ENCODE measurements at regions not wholly inside any gene's neighbourhood (a gene's known extent, or its start where the extent isn't known, plus 50 kb on each side); places are given as distances from the start of the nearest gene placed in this dataset.

DNA sequence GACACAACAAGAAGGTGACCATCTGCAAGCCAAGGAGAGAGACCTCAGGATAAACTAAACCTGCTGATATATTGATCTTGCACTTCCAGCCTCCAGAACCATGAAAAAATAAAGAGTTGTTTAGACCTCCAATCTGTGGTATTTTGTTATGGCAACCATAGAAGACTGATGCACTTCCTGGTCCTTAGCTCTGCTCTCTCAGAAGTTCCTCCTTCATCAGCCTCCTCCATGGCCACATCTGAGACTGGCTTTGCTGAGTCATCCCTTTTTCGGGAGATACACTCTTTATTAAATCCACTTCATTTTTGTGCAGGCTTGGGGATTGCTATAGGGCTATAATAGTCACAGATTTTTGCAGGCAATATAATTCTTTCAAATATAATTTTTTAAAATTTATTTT, 89.6 kb upstream of the ATF7IP start:
- no peaks in the 10 kb centered on the region for H3K4me1 Mint-ChIP-seq (ENCODE audit: low read depth, unreplicated experiment)
- BruUV-seq (replicated peaks), result no TSS peak
- CTCF ChIA-PET, result no interaction called here
- H3K27me3 Mint-ChIP-seq (ENCODE audit: unreplicated experiment), result no peaks in the 10 kb centered on the region
- H3K27ac Mint-ChIP-seq (ENCODE audit: unreplicated experiment), result no peak overlapping the region
- no peak for DNase-seq
- H3K4me3 Mint-ChIP-seq (ENCODE audit: low read depth, unreplicated experiment), result no peak overlapping the region
- peaks cover 2% of the 10 kb centered on the region for H3K9me3 Mint-ChIP-seq (ENCODE audit: low read depth, unreplicated experiment)
- intact Hi-C loops (cut with micrococcal nuclease; ENCODE audit: unreplicated experiment), result no loop called here
- TF ChIP-seq, protein P1, sequence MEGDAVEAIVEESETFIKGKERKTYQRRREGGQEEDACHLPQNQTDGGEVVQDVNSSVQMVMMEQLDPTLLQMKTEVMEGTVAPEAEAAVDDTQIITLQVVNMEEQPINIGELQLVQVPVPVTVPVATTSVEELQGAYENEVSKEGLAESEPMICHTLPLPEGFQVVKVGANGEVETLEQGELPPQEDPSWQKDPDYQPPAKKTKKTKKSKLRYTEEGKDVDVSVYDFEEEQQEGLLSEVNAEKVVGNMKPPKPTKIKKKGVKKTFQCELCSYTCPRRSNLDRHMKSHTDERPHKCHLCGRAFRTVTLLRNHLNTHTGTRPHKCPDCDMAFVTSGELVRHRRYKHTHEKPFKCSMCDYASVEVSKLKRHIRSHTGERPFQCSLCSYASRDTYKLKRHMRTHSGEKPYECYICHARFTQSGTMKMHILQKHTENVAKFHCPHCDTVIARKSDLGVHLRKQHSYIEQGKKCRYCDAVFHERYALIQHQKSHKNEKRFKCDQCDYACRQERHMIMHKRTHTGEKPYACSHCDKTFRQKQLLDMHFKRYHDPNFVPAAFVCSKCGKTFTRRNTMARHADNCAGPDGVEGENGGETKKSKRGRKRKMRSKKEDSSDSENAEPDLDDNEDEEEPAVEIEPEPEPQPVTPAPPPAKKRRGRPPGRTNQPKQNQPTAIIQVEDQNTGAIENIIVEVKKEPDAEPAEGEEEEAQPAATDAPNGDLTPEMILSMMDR (IDR thresholded peaks at IDR 0.05; ENCODE audit: unreplicated experiment), result no peak
- no peaks in the 10 kb centered on the region for H3K36me3 Mint-ChIP-seq (ENCODE audit: insufficient read depth, unreplicated experiment)

- H3K27ac Mint-ChIP-seq (ENCODE audit: unreplicated experiment), result no peak overlapping the region
- CTCF ChIA-PET, result no interaction called here
- no peaks in the 10 kb centered on the region for H3K27me3 Mint-ChIP-seq (ENCODE audit: unreplicated experiment)
- no peak for DNase-seq
- TF ChIP-seq, protein P1 (IDR thresholded peaks at IDR 0.05; ENCODE audit: unreplicated experiment), result no peak
- no peaks in the 10 kb centered on the region for H3K4me1 Mint-ChIP-seq (ENCODE audit: low read depth, unreplicated experiment)
- no TSS peak for BruUV-seq (replicated peaks)
- H3K4me3 Mint-ChIP-seq (ENCODE audit: low read depth, unreplicated experiment), result no peak overlapping the region
- H3K36me3 Mint-ChIP-seq (ENCODE audit: insufficient read depth, unreplicated experiment), result no peaks in the 10 kb centered on the region
- intact Hi-C loops (cut with micrococcal nuclease; ENCODE audit: unreplicated experiment), result no loop called here
- peaks cover 2% of the 10 kb centered on the region for H3K9me3 Mint-ChIP-seq (ENCODE audit: low read depth, unreplicated experiment)
Observed at GRCh38 chr12:14278294-14278953, 87.1 kb upstream of the ATF7IP start.

DNA sequence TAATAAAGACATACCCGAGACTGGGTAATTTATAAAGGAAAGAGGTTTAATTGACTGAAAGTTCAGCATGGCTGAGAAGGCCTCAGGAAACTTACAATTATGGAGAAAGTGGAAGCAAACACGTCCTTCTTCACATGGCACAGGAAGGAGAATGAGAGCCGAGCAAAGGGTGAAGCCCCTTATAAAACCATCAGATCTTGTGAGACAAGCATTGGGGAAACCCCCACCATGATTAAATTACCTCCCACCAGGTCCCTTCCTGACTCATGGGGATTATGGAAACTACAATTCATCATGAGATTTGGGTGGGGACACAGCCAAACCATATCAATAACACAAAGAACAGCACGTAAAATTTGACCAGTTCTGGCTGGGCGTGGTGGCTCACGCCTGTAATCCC, 85.6 kb upstream of the ATF7IP start:
- Mint-ChIP-seq H3K4me3 (ENCODE audit: low read depth, unreplicated experiment) (no peak overlapping the region), H3K27ac (ENCODE audit: unreplicated experiment) (no peak overlapping the region), H3K36me3 (ENCODE audit: insufficient read depth, unreplicated experiment) (no peaks in the 10 kb centered on the region), H3K27me3 (ENCODE audit: unreplicated experiment) (no peaks in the 10 kb centered on the region), H3K4me1 (ENCODE audit: low read depth, unreplicated experiment) (no peaks in the 10 kb centered on the region), H3K9me3 (ENCODE audit: low read depth, unreplicated experiment) (peaks cover 2% of the 10 kb centered on the region)
- no TSS peak for BruUV-seq (replicated peaks)
- TF ChIP-seq, protein P1 (IDR thresholded peaks at IDR 0.05; ENCODE audit: unreplicated experiment), result no peak
- no peak for DNase-seq
- CTCF ChIA-PET, result no interaction called here
- intact Hi-C loops (cut with micrococcal nuclease; ENCODE audit: unreplicated experiment), result no loop called here

DNA sequence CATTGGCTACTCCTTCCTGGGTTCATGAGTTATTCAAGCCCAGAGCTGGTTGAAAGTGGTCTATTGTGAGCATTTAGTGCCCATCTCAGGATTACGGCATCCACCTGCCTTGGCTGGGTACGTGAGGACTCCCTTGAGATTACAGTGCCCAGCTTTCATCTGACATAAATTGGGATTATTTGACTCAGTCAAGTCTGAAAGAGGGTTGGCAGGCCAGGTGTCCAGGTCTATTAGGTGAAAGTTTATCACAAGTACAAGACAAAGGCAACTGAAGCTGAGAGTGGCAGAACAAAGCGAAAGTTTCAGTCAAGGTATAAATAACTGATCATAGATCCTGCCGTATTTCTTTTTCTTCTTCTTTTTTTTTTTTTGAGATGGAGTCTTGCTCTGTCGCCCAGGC, 84.6 kb upstream of the ATF7IP start:
- TF ChIP-seq, protein P1 (IDR thresholded peaks at IDR 0.05; ENCODE audit: unreplicated experiment), result no peak
- no TSS peak for BruUV-seq (replicated peaks)
- CTCF ChIA-PET, result interaction anchor here (0.7 kb wide), 1 partner anchor 735 kb away, joined by 8 read pairs; no protein-coding TSS in a partner anchor
- intact Hi-C loops (cut with micrococcal nuclease; ENCODE audit: unreplicated experiment), result no loop called here
- Mint-ChIP-seq H3K27me3 (ENCODE audit: unreplicated experiment) (no peaks in the 10 kb centered on the region), H3K4me3 (ENCODE audit: low read depth, unreplicated experiment) (no peak overlapping the region), H3K9me3 (ENCODE audit: low read depth, unreplicated experiment) (peaks cover 2% of the 10 kb centered on the region), H3K36me3 (ENCODE audit: insufficient read depth, unreplicated experiment) (no peaks in the 10 kb centered on the region), H3K4me1 (ENCODE audit: low read depth, unreplicated experiment) (no peaks in the 10 kb centered on the region), H3K27ac (ENCODE audit: unreplicated experiment) (no peak overlapping the region)
- no peak for DNase-seq

Data from Calu3 (cell line).